Chondrocyte (in vitro differentiated cells): ENCODE measurements at regions not wholly inside any gene's neighbourhood (a gene's known extent, or its start where the extent isn't known, plus 50 kb on each side); places are given as distances from the start of the nearest gene placed in this dataset.
"Not testable (repeated sequence)": the region's sequence is repeated elsewhere in the genome, so short reads cannot be mapped to it uniquely, and the experiment has no call there.

Source experiments
- DNase-seq: peaks from one replicate; pipeline ENCODE4 v3.0.0; 2021; ENCODE audit warnings: mixed read lengths, low spot score
- H3K27ac Mint-ChIP-seq: one replicate; pipeline ENCODE4 v1.8.0; 2021; ENCODE audit warnings: mild to moderate bottlenecking, moderate library complexity, mixed read lengths; ENCODE audit not compliant: unreplicated experiment
- H3K27me3 Mint-ChIP-seq: 2 replicates; pipeline ENCODE4 v1.8.0; 2021; ENCODE audit warnings: low read depth, mixed read lengths
- H3K36me3 Mint-ChIP-seq: 2 replicates; pipeline ENCODE4 v1.8.0; 2021; ENCODE audit warnings: low read depth, mixed read lengths
- H3K4me1 Mint-ChIP-seq: 2 replicates; pipeline ENCODE4 v1.8.0; 2021; ENCODE audit warnings: low read depth, mild to moderate bottlenecking, mixed read lengths
- H3K4me3 Mint-ChIP-seq: one replicate; pipeline ENCODE4 v1.8.0; 2021; ENCODE audit warnings: mild to moderate bottlenecking, moderate library complexity, mixed read lengths; ENCODE audit not compliant: unreplicated experiment
- H3K9me3 Mint-ChIP-seq: 2 replicates; pipeline ENCODE4 v1.8.0; 2021; ENCODE audit warnings: low read depth, mixed read lengths
- TF ChIP-seq, protein P1 (sequence below): fragments of 200-600 bp; sonication (generic); IDR thresholded peaks from 2 replicates; pipeline ENCODE4 v1.5.0; 2021; ENCODE audit warnings: antibody characterized with exemption, mild to moderate bottlenecking, moderate library complexity

DNA sequence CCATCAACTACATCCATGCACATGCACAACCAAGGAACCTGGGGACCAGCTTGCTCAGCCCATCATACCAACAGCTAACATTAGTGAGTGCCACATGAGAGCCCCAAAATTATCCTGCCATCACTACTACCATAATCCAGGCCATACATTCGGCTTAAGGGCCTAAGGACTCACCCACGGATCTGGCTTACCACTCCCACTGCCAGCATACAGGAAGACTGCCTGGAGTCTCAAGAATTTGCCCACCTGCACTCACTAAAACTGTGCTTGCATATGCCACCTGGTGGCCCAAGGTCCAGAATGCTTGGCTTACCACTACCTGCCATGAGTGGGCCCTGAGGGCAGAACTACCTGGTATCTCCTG lies 1562.9 kb upstream of the PRR20A start:
- Mint-ChIP-seq H3K9me3 (no peaks in the 10 kb centered on the region), H3K36me3 (no peaks in the 10 kb centered on the region), H3K27ac (no peak overlapping the region), H3K4me3 (no peak overlapping the region), H3K27me3 (peaks cover 22% of the 10 kb centered on the region), H3K4me1 (no peaks in the 10 kb centered on the region)
- DNase-seq, result no peak
- TF ChIP-seq, protein P1, sequence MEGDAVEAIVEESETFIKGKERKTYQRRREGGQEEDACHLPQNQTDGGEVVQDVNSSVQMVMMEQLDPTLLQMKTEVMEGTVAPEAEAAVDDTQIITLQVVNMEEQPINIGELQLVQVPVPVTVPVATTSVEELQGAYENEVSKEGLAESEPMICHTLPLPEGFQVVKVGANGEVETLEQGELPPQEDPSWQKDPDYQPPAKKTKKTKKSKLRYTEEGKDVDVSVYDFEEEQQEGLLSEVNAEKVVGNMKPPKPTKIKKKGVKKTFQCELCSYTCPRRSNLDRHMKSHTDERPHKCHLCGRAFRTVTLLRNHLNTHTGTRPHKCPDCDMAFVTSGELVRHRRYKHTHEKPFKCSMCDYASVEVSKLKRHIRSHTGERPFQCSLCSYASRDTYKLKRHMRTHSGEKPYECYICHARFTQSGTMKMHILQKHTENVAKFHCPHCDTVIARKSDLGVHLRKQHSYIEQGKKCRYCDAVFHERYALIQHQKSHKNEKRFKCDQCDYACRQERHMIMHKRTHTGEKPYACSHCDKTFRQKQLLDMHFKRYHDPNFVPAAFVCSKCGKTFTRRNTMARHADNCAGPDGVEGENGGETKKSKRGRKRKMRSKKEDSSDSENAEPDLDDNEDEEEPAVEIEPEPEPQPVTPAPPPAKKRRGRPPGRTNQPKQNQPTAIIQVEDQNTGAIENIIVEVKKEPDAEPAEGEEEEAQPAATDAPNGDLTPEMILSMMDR, result no peak

DNA sequence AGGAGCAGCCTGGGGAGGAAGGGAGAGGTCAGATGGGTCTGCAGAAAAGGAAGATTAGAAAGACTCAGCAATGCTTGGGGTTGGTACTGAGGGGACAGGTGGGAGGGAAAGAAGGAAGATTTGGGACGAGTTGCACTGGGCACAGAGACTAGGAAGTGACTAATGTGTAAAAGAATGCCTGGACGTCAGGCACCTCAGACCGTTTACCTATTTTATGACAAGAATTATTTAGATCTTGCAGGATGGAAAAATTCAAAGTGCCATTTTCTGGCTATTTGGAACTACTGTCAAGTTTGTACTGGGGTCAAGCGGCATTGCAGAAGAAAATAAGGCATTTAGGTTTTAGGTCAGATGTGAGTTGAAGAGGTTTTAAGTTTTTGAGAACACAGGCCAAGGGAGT lies 1558.4 kb upstream of the PRR20A start:
- H3K4me3 Mint-ChIP-seq, DNase-seq, H3K9me3 Mint-ChIP-seq, H3K4me1 Mint-ChIP-seq, H3K27ac Mint-ChIP-seq, H3K36me3 Mint-ChIP-seq: not testable (repeated sequence)
- peaks cover 32% of the 10 kb centered on the region for H3K27me3 Mint-ChIP-seq

DNA sequence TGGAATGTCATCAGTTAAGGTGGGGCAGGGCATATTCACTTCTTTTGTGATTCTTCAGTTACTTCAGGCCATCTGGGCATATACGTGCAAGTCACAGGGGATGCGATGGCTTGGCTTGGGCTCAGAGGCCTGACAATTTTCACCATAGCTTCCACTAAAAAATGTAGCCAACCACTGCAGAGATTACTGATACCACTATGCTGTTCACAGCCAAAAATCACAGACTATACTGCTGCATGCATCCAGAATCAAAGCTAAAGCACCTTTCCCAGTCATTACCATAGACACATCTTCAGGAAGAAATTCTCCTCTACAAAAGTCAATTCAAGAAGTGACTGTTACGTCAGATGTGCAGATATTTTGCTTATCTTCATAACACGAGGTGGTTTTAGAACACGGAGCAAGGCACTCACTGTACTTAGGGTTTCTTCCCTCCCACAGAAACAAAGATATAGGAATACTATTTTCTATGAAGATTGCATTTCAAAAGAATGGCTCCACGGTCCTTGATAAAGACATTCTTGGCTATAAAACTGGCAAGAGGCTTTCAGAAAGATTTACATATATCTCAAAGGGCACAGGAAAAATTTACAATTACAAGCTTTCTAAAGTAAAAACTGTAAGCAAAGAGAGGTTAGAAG lies 1556.6 kb upstream of the PRR20A start:
- no peak overlapping the region for H3K4me3 Mint-ChIP-seq
- H3K4me1 Mint-ChIP-seq, result no peaks in the 10 kb centered on the region
- TF ChIP-seq, protein P1, result no peak
- peaks cover 32% of the 10 kb centered on the region for H3K27me3 Mint-ChIP-seq
- peaks cover 13% of the 10 kb centered on the region for H3K9me3 Mint-ChIP-seq
- no peaks in the 10 kb centered on the region for H3K36me3 Mint-ChIP-seq
- no peak overlapping the region for H3K27ac Mint-ChIP-seq
- DNase-seq, result no peak

DNA sequence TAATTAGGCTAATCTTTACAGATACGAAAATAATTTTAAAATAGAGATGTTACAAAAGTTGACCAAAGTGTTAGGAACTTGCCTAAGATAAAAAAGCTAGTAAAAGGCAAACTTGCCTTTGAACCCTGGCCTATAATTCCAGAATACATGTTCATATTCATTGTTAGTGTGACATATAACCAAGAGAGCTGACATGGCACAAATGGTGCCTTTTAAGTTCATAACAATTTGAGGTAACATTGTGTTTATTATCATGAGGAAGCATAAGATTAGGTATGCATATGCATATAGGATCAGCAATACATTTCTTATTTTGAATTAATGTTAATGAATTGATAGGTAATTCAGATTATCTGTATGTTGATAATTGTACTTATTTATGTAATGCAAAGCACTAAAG lies 1537.9 kb upstream of the PRR20A start:
- TF ChIP-seq, protein P1, result no peak
- Mint-ChIP-seq H3K4me3 (no peak overlapping the region), H3K9me3 (no peaks in the 10 kb centered on the region), H3K4me1 (no peaks in the 10 kb centered on the region), H3K27me3 (no peaks in the 10 kb centered on the region), H3K27ac (no peak overlapping the region), H3K36me3 (no peaks in the 10 kb centered on the region)
- DNase-seq, result no peak

DNA sequence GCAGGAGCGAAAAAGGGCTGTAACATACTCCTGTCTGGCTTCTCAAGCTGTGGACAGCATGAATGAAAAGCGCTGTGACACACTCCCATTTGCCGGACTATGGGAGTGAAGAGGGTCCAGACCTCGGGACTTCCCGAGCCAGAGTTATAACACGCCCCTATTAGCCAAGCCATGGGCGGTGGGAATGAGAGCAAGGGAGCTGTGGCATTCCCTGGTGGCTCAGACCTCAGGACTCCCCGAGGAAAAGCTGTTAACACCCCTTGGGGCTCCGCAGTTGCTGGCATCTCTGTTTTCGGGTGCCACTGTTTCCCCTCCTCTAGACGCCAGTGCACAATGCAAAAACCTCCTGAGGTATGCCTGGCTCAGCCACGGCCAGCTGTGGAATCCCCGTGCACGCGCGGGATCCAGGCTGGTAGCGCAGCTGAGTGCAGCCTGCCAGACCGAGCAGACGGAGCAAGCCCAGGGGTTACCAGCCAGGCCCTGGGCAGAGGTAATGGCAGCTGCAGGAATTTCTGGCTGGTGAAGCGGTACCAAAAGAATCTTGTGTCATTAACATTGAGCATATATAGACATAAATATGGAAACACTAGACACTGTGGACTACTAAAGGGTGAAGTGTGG lies 1534.6 kb upstream of the PRR20A start:
- no peak for DNase-seq
- no peak overlapping the region for H3K27ac Mint-ChIP-seq
- no peaks in the 10 kb centered on the region for H3K4me1 Mint-ChIP-seq
- TF ChIP-seq, protein P1, result no peak
- H3K4me3 Mint-ChIP-seq, result no peak overlapping the region
- H3K27me3 Mint-ChIP-seq, result peaks cover 2% of the 10 kb centered on the region
- H3K9me3 Mint-ChIP-seq, result no peaks in the 10 kb centered on the region
- no peaks in the 10 kb centered on the region for H3K36me3 Mint-ChIP-seq
